ENCODE measurements at regions not wholly inside any gene's neighbourhood (a gene's known extent, or its start where the extent isn't known, plus 50 kb on each side); places are given as distances from the start of the nearest gene placed in this dataset.
A peak's percentile ranks its signal among the peaks of the same experiment; 100 is the strongest.

- DNase-seq: peak; percentile 69
These were observed 59.8 kb upstream of the RPH3AL start for GRCh38 chr17:412211-413015.

GRCh38 chr17:411421-412120 lies 59.0 kb upstream of the RPH3AL start:
- DNase-seq: no peak

- no peak for DNase-seq
These were observed 58.2 kb upstream of the RPH3AL start for GRCh38 chr17:410543-411401.

- peak; percentile 100 for DNase-seq
These were observed 57.4 kb upstream of the RPH3AL start for GRCh38 chr17:409848-410542.

GRCh38 chr17:409308-409847 lies 56.8 kb upstream of the RPH3AL start:
- DNase-seq: no peak

GRCh38 chr17:404703-405102 lies 52.1 kb upstream of the RPH3AL start:
- DNase-seq: no peak

All from NCI-H1694 (cell line).